ENCODE measurements at regions not wholly inside any gene's neighbourhood (a gene's known extent, or its start where the extent isn't known, plus 50 kb on each side); places are given as distances from the start of the nearest gene placed in this dataset.
A peak's percentile ranks its signal among the peaks of the same experiment; 100 is the strongest.

DNA sequence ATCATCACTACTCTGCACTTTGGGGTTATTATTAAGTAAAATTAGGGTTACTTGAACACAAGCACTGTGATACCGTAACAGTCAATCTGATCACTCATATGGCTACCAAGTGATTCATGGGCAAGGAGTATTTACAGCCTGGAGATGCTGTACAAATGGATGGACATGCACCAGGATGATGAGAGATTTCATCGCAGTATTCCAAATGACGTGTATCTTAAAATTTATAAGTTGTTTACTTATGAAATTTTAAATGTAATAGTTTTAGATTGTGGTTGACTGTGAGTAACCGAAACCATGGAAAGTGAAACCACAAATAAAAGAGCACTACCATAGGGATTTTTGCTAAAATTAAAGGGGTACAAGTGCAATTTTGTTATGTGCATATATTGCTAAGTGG lies 462.2 kb upstream of the PTGER4 start:
- Mint-ChIP-seq H3K4me3 (no peak overlapping the region), H3K36me3 (no peaks in the 10 kb centered on the region), H3K27me3 (peaks cover 0 to 4% of the 10 kb centered on the region in 2 donors), H3K9me3 (peaks cover 0 to 3% (median 0%) of the 10 kb centered on the region in 3 donors), H3K4me1 (peaks cover 3 to 17% (median 12%) of the 10 kb centered on the region in 3 donors), H3K27ac (no peak overlapping the region)
- Histone ChIP-seq H3K27ac (ENCODE audit: low read length) (no peak overlapping the region), H3K4me3 (ENCODE audit: control insufficient read depth in 1 of 2, extremely low read depth in 1 of 2, low read length in 1 of 2) (no peak overlapping the region), H3K4me1 (ENCODE audit: control insufficient read depth in 1 of 2, extremely low read depth in 1 of 2, insufficient read depth in 2 of 2, low read length in 2 of 2) (no peaks in the 10 kb centered on the region), H3K9me3 (no peaks in the 10 kb centered on the region), H3K27me3 (replicated peaks in 1 of 2; ENCODE audit: control insufficient read depth in 2 of 2, extremely low read depth in 1 of 2, insufficient read depth in 2 of 2, low read length in 1 of 2) (peaks cover 0 to 2% of the 10 kb centered on the region in 2 experiments), H3K36me3 (ENCODE audit: control insufficient read depth in 2 of 2, extremely low read depth in 1 of 2, insufficient read depth in 1 of 2, low read length in 1 of 2) (no peaks in the 10 kb centered on the region)
- ATAC-seq (replicated peaks in 1 of 4) (no peak), DNase-seq (no peak)
- POLR2A ChIA-PET, result no interaction called here
- WGBS (ENCODE audit: insufficient coverage), result no CpG with 5 or more reads among the region's 4 CpGs
- CTCF ChIA-PET, result no interaction called here

- no peak overlapping the region for H3K27ac Mint-ChIP-seq
- CTCF ChIA-PET, result no interaction called here
- Histone ChIP-seq H3K36me3 (ENCODE audit: control insufficient read depth in 2 of 2, extremely low read depth in 1 of 2, insufficient read depth in 1 of 2, low read length in 1 of 2) (no peaks in the 10 kb centered on the region), H3K9me3 (no peaks in the 10 kb centered on the region), H3K27ac (ENCODE audit: low read length) (no peak overlapping the region), H3K4me3 (ENCODE audit: control insufficient read depth in 1 of 2, extremely low read depth in 1 of 2, low read length in 1 of 2) (no peak overlapping the region), H3K27me3 (replicated peaks in 1 of 2; ENCODE audit: control insufficient read depth in 2 of 2, extremely low read depth in 1 of 2, insufficient read depth in 2 of 2, low read length in 1 of 2) (no peaks in the 10 kb centered on the region), H3K4me1 (ENCODE audit: control insufficient read depth in 1 of 2, extremely low read depth in 1 of 2, insufficient read depth in 2 of 2, low read length in 2 of 2) (no peaks in the 10 kb centered on the region)
- DNase-seq (no peak), ATAC-seq (replicated peaks in 1 of 4) (no peak)
- H3K4me3 Mint-ChIP-seq, result no peak overlapping the region
- POLR2A ChIA-PET, result interaction anchor here in 1 of 2 donors (0.7 kb wide), 1 partner anchor 17 kb away, joined by 3 read pairs; no protein-coding TSS in a partner anchor
- H3K4me1 Mint-ChIP-seq, result peaks cover 0 to 16% (median 9%) of the 10 kb centered on the region in 3 donors
- H3K36me3 Mint-ChIP-seq, result no peaks in the 10 kb centered on the region
- H3K9me3 Mint-ChIP-seq, result no peaks in the 10 kb centered on the region
- peaks cover 0 to 4% of the 10 kb centered on the region in 2 donors for H3K27me3 Mint-ChIP-seq
- WGBS (ENCODE audit: insufficient coverage), result no CpG with 5 or more reads among the region's 1 CpG
These were observed 469.0 kb upstream of the PTGER4 start for GRCh38 chr5:40210694-40211093.

DNA sequence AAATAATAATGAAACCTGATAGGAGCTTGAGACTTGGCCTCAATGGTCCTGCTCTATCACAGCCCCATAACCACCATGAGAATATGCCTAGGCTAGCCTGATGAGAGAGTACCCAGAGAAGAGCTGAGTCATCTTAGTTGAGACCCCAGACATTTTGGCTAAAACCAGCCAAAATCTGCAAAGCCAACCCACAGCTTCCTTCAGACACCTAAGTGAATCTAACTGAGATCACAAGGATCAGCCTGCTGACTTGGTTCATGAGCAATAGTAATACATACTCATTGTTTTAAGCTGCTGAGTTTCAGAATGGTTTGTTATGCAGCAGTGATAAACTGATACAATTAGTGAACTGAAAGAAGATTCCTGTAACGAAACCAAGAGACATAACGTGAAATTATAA lies 473.7 kb upstream of the PTGER4 start:
- Mint-ChIP-seq H3K27me3 (no peaks in the 10 kb centered on the region), H3K27ac (peak overlapping the region in 1 of 2 donors; percentile 10), H3K36me3 (no peaks in the 10 kb centered on the region), H3K9me3 (no peaks in the 10 kb centered on the region), H3K4me3 (no peak overlapping the region), H3K4me1 (peaks cover 0 to 29% (median 9%) of the 10 kb centered on the region in 3 donors)
- Histone ChIP-seq H3K4me1 (ENCODE audit: control insufficient read depth in 1 of 2, extremely low read depth in 1 of 2, insufficient read depth in 2 of 2, low read length in 2 of 2) (no peaks in the 10 kb centered on the region), H3K9me3 (no peaks in the 10 kb centered on the region), H3K27ac (ENCODE audit: low read length) (no peak overlapping the region), H3K27me3 (replicated peaks in 1 of 2; ENCODE audit: control insufficient read depth in 2 of 2, extremely low read depth in 1 of 2, insufficient read depth in 2 of 2, low read length in 1 of 2) (no peaks in the 10 kb centered on the region), H3K4me3 (ENCODE audit: control insufficient read depth in 1 of 2, extremely low read depth in 1 of 2, low read length in 1 of 2) (no peak overlapping the region), H3K36me3 (ENCODE audit: control insufficient read depth in 2 of 2, extremely low read depth in 1 of 2, insufficient read depth in 1 of 2, low read length in 1 of 2) (no peaks in the 10 kb centered on the region)
- DNase-seq (no peak), ATAC-seq (replicated peaks in 1 of 4) (no peak)
- ChIA-PET POLR2A (interaction anchor here in 1 of 2 donors (0.6 kb wide), 1 partner anchor 533 kb away, joined by 3 read pairs; no protein-coding TSS in a partner anchor), CTCF (interaction anchor here in 1 of 2 donors (0.6 kb wide), 1 partner anchor 390 kb away, joined by 3 read pairs; no protein-coding TSS in a partner anchor)
- WGBS (ENCODE audit: insufficient coverage), result no CpG with 5 or more reads among the region's 2 CpGs

- Histone ChIP-seq H3K27me3 (replicated peaks in 1 of 2; ENCODE audit: control insufficient read depth in 2 of 2, extremely low read depth in 1 of 2, insufficient read depth in 2 of 2, low read length in 1 of 2) (no peaks in the 10 kb centered on the region), H3K4me1 (ENCODE audit: control insufficient read depth in 1 of 2, extremely low read depth in 1 of 2, insufficient read depth in 2 of 2, low read length in 2 of 2) (no peaks in the 10 kb centered on the region), H3K4me3 (ENCODE audit: control insufficient read depth in 1 of 2, extremely low read depth in 1 of 2, low read length in 1 of 2) (no peak overlapping the region), H3K36me3 (ENCODE audit: control insufficient read depth in 2 of 2, extremely low read depth in 1 of 2, insufficient read depth in 1 of 2, low read length in 1 of 2) (no peaks in the 10 kb centered on the region), H3K9me3 (no peaks in the 10 kb centered on the region), H3K27ac (ENCODE audit: low read length) (no peak overlapping the region)
- Mint-ChIP-seq H3K27me3 (no peaks in the 10 kb centered on the region), H3K4me3 (no peak overlapping the region), H3K4me1 (peaks cover 0 to 26% (median 7%) of the 10 kb centered on the region in 3 donors), H3K9me3 (no peaks in the 10 kb centered on the region), H3K36me3 (no peaks in the 10 kb centered on the region), H3K27ac (no peak overlapping the region)
- ATAC-seq (replicated peaks in 1 of 4), result no peak
- CTCF ChIA-PET, result no interaction called here
- no peak for DNase-seq
- POLR2A ChIA-PET, result interaction anchor here in 1 of 2 donors (0.7 kb wide), 1 partner anchor 1204 kb away, joined by 3 read pairs; no protein-coding TSS in a partner anchor
These were observed 475.6 kb upstream of the PTGER4 start for GRCh38 chr5:40204144-40204543.

GRCh38 chr5:40202814-40203440 lies 476.8 kb upstream of the PTGER4 start:
- Histone ChIP-seq H3K27ac (ENCODE audit: low read length) (no peak overlapping the region), H3K4me3 (ENCODE audit: control insufficient read depth in 1 of 2, extremely low read depth in 1 of 2, low read length in 1 of 2) (no peak overlapping the region), H3K4me1 (ENCODE audit: control insufficient read depth in 1 of 2, extremely low read depth in 1 of 2, insufficient read depth in 2 of 2, low read length in 2 of 2) (no peaks in the 10 kb centered on the region), H3K36me3 (ENCODE audit: control insufficient read depth in 2 of 2, extremely low read depth in 1 of 2, insufficient read depth in 1 of 2, low read length in 1 of 2) (no peaks in the 10 kb centered on the region), H3K27me3 (replicated peaks in 1 of 2; ENCODE audit: control insufficient read depth in 2 of 2, extremely low read depth in 1 of 2, insufficient read depth in 2 of 2, low read length in 1 of 2) (no peaks in the 10 kb centered on the region), H3K9me3 (no peaks in the 10 kb centered on the region)
- peaks cover 0 to 19% (median 2%) of the 10 kb centered on the region in 3 donors for H3K4me1 Mint-ChIP-seq
- no peak for DNase-seq
- H3K4me3 Mint-ChIP-seq, result no peak overlapping the region
- H3K36me3 Mint-ChIP-seq, result no peaks in the 10 kb centered on the region
- CTCF ChIA-PET, result interaction anchor here in 1 of 2 donors (0.7 kb wide), 1 partner anchor 134 kb away, joined by 3 read pairs; no protein-coding TSS in a partner anchor
- H3K9me3 Mint-ChIP-seq, result no peaks in the 10 kb centered on the region
- no peak overlapping the region for H3K27ac Mint-ChIP-seq
- POLR2A ChIA-PET, result no interaction called here
- H3K27me3 Mint-ChIP-seq, result no peaks in the 10 kb centered on the region
- ATAC-seq (replicated peaks in 1 of 4), result no peak

- Mint-ChIP-seq H3K27me3 (no peaks in the 10 kb centered on the region), H3K4me1 (no peaks in the 10 kb centered on the region), H3K9me3 (no peaks in the 10 kb centered on the region), H3K36me3 (no peaks in the 10 kb centered on the region), H3K4me3 (no peak overlapping the region), H3K27ac (no peak overlapping the region)
- ChIA-PET POLR2A (no interaction called here), CTCF (no interaction called here)
- H3K27ac ChIP-seq (ENCODE audit: low read length), result no peak overlapping the region
- ATAC-seq (replicated peaks in 1 of 4), result no peak
- H3K4me3 ChIP-seq (ENCODE audit: control insufficient read depth in 1 of 2, extremely low read depth in 1 of 2, low read length in 1 of 2), result no peak overlapping the region
- no peaks in the 10 kb centered on the region for H3K27me3 ChIP-seq (replicated peaks in 1 of 2; ENCODE audit: control insufficient read depth in 2 of 2, extremely low read depth in 1 of 2, insufficient read depth in 2 of 2, low read length in 1 of 2)
- DNase-seq, result no peak
- H3K36me3 ChIP-seq (ENCODE audit: control insufficient read depth in 2 of 2, extremely low read depth in 1 of 2, insufficient read depth in 1 of 2, low read length in 1 of 2), result no peaks in the 10 kb centered on the region
- no peaks in the 10 kb centered on the region for H3K4me1 ChIP-seq (ENCODE audit: control insufficient read depth in 1 of 2, extremely low read depth in 1 of 2, insufficient read depth in 2 of 2, low read length in 2 of 2)
- WGBS (ENCODE audit: insufficient coverage), result no CpG with 5 or more reads among the region's 2 CpGs
- H3K9me3 ChIP-seq, result no peaks in the 10 kb centered on the region
These were observed 481.0 kb upstream of the PTGER4 start for GRCh38 chr5:40198736-40199135.

Measured in T-cell (primary cell).